ENCODE measurements at regions not wholly inside any gene's neighbourhood (a gene's known extent, or its start where the extent isn't known, plus 50 kb on each side); places are given as distances from the start of the nearest gene placed in this dataset.

GRCh38 chrX:125198546-125198945 lies 121.1 kb upstream of the TEX13C start:
- ATAC-seq (ENCODE audit: low FRiP score) (no peak), DNase-seq (ENCODE audit: low spot score) (no peak)
- TF ChIP-seq CTCF (IDR thresholded peaks at IDR 0.05): no peak

GRCh38 chrX:125202591-125203248 lies 117.0 kb upstream of the TEX13C start:
- no peak for ATAC-seq (ENCODE audit: low FRiP score)
- TF ChIP-seq CTCF (IDR thresholded peaks at IDR 0.05): no peak
- no peak for DNase-seq (ENCODE audit: low spot score)

- no peak for TF ChIP-seq CTCF (IDR thresholded peaks at IDR 0.05)
- no peak for DNase-seq (ENCODE audit: low spot score)
- no peak for ATAC-seq (ENCODE audit: low FRiP score)
Observed at GRCh38 chrX:125203365-125203736, 116.3 kb upstream of the TEX13C start.

GRCh38 chrX:125203737-125204578 lies 115.7 kb upstream of the TEX13C start:
- no peak for TF ChIP-seq CTCF (IDR thresholded peaks at IDR 0.05)
- no peak for DNase-seq (ENCODE audit: low spot score)
- peak; percentile 37 for ATAC-seq (ENCODE audit: low FRiP score)

- DNase-seq (ENCODE audit: low spot score): no peak
- no peak for TF ChIP-seq CTCF (IDR thresholded peaks at IDR 0.05)
- no peak for ATAC-seq (ENCODE audit: low FRiP score)
Observed at GRCh38 chrX:125204681-125205132, 115.0 kb upstream of the TEX13C start.

- ATAC-seq (ENCODE audit: low FRiP score) (peak; percentile 65), DNase-seq (ENCODE audit: low spot score) (no peak)
- TF ChIP-seq CTCF (IDR thresholded peaks at IDR 0.05): no peak
Observed at GRCh38 chrX:125205133-125205917, 114.3 kb upstream of the TEX13C start.
